ENCODE measurements at regions not wholly inside any gene's neighbourhood (a gene's known extent, or its start where the extent isn't known, plus 50 kb on each side); places are given as distances from the start of the nearest gene placed in this dataset.
"Not testable (repeated sequence)": the region's sequence is repeated elsewhere in the genome, so short reads cannot be mapped to it uniquely, and the experiment has no call there.

GRCh38 chr6:91213229-91213901 lies 626.5 kb upstream of the MAP3K7 start:
- DNase-seq: no peak

GRCh38 chr6:91198588-91199255 lies 611.9 kb upstream of the MAP3K7 start:
- DNase-seq: no peak

- DNase-seq: no peak
Measured at GRCh38 chr6:91196729-91197128, 609.9 kb upstream of the MAP3K7 start.

- DNase-seq: no peak
Measured at GRCh38 chr6:91193446-91193845, 606.6 kb upstream of the MAP3K7 start.

GRCh38 chr6:91190041-91190440 lies 603.2 kb upstream of the MAP3K7 start:
- DNase-seq: not testable (repeated sequence)

- DNase-seq: no peak
Measured at GRCh38 chr6:91185072-91185471, 598.2 kb upstream of the MAP3K7 start.

- DNase-seq: no peak
Measured at GRCh38 chr6:91181416-91181815, 594.5 kb upstream of the MAP3K7 start.

- no peak for DNase-seq
Measured at GRCh38 chr6:91173651-91174050, 586.8 kb upstream of the MAP3K7 start.

GRCh38 chr6:91173186-91173585 lies 586.3 kb upstream of the MAP3K7 start:
- DNase-seq: no peak

- DNase-seq: no peak
Measured at GRCh38 chr6:91171754-91172462, 585.0 kb upstream of the MAP3K7 start.

- DNase-seq: no peak
Measured at GRCh38 chr6:91167846-91168245, 581.0 kb upstream of the MAP3K7 start.

- DNase-seq: no peak
Measured at GRCh38 chr6:91166271-91167046, 579.6 kb upstream of the MAP3K7 start.

- no peak for DNase-seq
Measured at GRCh38 chr6:91164105-91164504, 577.2 kb upstream of the MAP3K7 start.

GRCh38 chr6:91161246-91161645 lies 574.4 kb upstream of the MAP3K7 start:
- DNase-seq: no peak

- no peak for DNase-seq
Measured at GRCh38 chr6:91155129-91155785, 568.4 kb upstream of the MAP3K7 start.

GRCh38 chr6:91152824-91153223 lies 566.0 kb upstream of the MAP3K7 start:
- no peak for DNase-seq

- DNase-seq: no peak
Measured at GRCh38 chr6:91149956-91150705, 563.3 kb upstream of the MAP3K7 start.

- no peak for DNase-seq
Measured at GRCh38 chr6:91149246-91149955, 562.5 kb upstream of the MAP3K7 start.

GRCh38 chr6:91144126-91144525 lies 557.3 kb upstream of the MAP3K7 start:
- DNase-seq: no peak

- DNase-seq: no peak
Measured at GRCh38 chr6:91142154-91142553, 555.3 kb upstream of the MAP3K7 start.

- no peak for DNase-seq
Measured at GRCh38 chr6:91141346-91141745, 554.5 kb upstream of the MAP3K7 start.
